Hepatocyte (in vitro differentiated cells): ENCODE measurements at regions not wholly inside any gene's neighbourhood (a gene's known extent, or its start where the extent isn't known, plus 50 kb on each side); places are given as distances from the start of the nearest gene placed in this dataset.
"Not testable (repeated sequence)": the region's sequence is repeated elsewhere in the genome, so short reads cannot be mapped to it uniquely, and the experiment has no call there.

Experiments used
- DNase-seq: peaks from one replicate; pipeline ENCODE4 v3.0.0-alpha.2; 2016; ENCODE audit warnings: low spot score
- H2AFZ ChIP-seq: fragments of 200-600 bp; sonication (generic); 2 replicates; pipeline ENCODE4 v1.6.0; 2016; ENCODE audit warnings: antibody characterized with exemption, mild to moderate bottlenecking
- H3K27ac ChIP-seq: fragments of 200-600 bp; sonication (generic); 2 replicates; pipeline ENCODE4 v1.5.1; 2016; ENCODE audit warnings: mild to moderate bottlenecking
- H3K27me3 ChIP-seq: fragments of 200-600 bp; sonication (generic); 2 replicates; pipeline ENCODE4 v1.6.1; 2016
- H3K36me3 ChIP-seq: fragments of 200-600 bp; sonication (generic); replicated peaks from 2 replicates; pipeline ENCODE4 v1.5.1; 2016; ENCODE audit warnings: low read depth; ENCODE audit not compliant: insufficient read depth
- H3K4me1 ChIP-seq: fragments of 200-600 bp; sonication (generic); 2 replicates; pipeline ENCODE4 v1.5.1; 2016; ENCODE audit warnings: mild to moderate bottlenecking, moderate library complexity; ENCODE audit not compliant: insufficient read depth
- H3K4me2 ChIP-seq: fragments of 200-600 bp; sonication (generic); 2 replicates; pipeline ENCODE4 v1.6.0; 2016
- H3K4me3 ChIP-seq: fragments of 200-600 bp; sonication (generic); 2 replicates; pipeline ENCODE4 v1.5.1; 2016; ENCODE audit warnings: mild to moderate bottlenecking
- H3K79me2 ChIP-seq: fragments of 200-600 bp; sonication (generic); 2 replicates; pipeline ENCODE4 v1.6.0; 2017; ENCODE audit warnings: mild to moderate bottlenecking
- H3K9me2 ChIP-seq: fragments of 200-600 bp; sonication (generic); replicated peaks from 2 replicates; pipeline ENCODE4 v1.6.0; 2017; ENCODE audit warnings: mild to moderate bottlenecking; ENCODE audit not compliant: insufficient read depth
- H3K9me3 ChIP-seq: fragments of 200-600 bp; sonication (generic); 2 replicates; pipeline ENCODE4 v1.5.1; 2016; ENCODE audit warnings: low read depth, mild to moderate bottlenecking
- H4K20me1 ChIP-seq: fragments of 200-600 bp; sonication (generic); 2 replicates; pipeline ENCODE4 v1.6.0; 2016; ENCODE audit warnings: mild to moderate bottlenecking; ENCODE audit not compliant: insufficient read depth, poor library complexity, severe bottlenecking
- EZH2 ChIP-seq: fragments of 200-600 bp; sonication (generic); IDR thresholded peaks from 2 replicates; pipeline ENCODE4 v1.6.1; 2016; ENCODE audit warnings: antibody characterized with exemption, mild to moderate bottlenecking, borderline replicate concordance
- EZH2phosphoT487 ChIP-seq: fragments of 200-600 bp; sonication (generic); IDR thresholded peaks from one replicate; pipeline ENCODE4 v1.6.1; 2018; ENCODE audit warnings: antibody characterized with exemption, mild to moderate bottlenecking, low read depth, moderate library complexity; ENCODE audit not compliant: unreplicated experiment, severe bottlenecking
- WGBS: methylation state at CpG from one replicate; pipeline ENCODE4 v1.1.6; 2016; ENCODE audit warnings: low lambda C conversion rate; ENCODE audit errors: missing lambda C conversion rate; 5-methylcytosine and 5-hydroxymethylcytosine counted together
- TF ChIP-seq, protein P1 (sequence below): fragments of 200-600 bp; sonication (generic); IDR thresholded peaks from 2 replicates; pipeline ENCODE4 v1.5.1; 2016; ENCODE audit warnings: antibody characterized with exemption, mild to moderate bottlenecking; ENCODE audit not compliant: poor library complexity

DNA sequence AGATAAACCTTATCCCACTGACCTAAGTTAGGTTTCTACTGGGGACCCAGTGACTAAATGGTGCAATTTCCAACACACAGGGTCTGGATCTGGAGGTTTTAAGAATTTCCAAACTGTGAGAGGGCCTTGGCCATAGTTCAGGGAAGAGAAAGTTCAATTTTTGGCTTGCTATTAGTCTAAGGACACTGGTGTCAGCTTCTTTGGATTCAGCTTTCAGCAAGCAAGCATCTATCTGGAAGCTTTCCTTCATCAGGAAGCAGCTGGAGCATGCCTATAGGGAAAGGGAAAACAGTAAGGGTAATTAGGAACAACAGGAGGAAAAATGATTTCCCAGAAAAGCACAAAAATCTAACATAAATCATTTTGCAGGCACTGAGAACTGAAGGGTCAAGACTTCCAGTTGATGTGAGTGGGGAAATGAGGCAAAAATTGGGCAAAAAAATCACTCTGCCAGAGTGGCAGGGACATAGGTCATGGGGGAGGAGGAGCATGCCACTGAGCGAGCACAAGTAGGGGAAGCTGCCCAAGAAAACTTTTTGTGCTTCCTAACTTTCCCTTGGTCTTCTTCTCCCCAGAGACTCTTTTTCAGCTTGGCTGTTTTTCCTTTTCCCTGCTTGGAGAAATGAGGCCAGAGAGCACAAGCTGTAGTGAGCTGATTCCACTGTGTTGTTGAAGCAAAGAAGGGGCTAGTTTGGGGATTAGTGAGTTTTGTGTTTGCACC, 299.6 kb downstream of the FGF10 start:
- no peaks in the 10 kb centered on the region for H3K36me3 ChIP-seq
- no peaks in the 10 kb centered on the region for H4K20me1 ChIP-seq
- no peak for TF ChIP-seq EZH2phosphoT487
- no peak for TF ChIP-seq EZH2
- TF ChIP-seq, protein P1, sequence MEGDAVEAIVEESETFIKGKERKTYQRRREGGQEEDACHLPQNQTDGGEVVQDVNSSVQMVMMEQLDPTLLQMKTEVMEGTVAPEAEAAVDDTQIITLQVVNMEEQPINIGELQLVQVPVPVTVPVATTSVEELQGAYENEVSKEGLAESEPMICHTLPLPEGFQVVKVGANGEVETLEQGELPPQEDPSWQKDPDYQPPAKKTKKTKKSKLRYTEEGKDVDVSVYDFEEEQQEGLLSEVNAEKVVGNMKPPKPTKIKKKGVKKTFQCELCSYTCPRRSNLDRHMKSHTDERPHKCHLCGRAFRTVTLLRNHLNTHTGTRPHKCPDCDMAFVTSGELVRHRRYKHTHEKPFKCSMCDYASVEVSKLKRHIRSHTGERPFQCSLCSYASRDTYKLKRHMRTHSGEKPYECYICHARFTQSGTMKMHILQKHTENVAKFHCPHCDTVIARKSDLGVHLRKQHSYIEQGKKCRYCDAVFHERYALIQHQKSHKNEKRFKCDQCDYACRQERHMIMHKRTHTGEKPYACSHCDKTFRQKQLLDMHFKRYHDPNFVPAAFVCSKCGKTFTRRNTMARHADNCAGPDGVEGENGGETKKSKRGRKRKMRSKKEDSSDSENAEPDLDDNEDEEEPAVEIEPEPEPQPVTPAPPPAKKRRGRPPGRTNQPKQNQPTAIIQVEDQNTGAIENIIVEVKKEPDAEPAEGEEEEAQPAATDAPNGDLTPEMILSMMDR: no peak
- H2AFZ ChIP-seq: no peak overlapping the region
- no peaks in the 10 kb centered on the region for H3K79me2 ChIP-seq
- no peaks in the 10 kb centered on the region for H3K9me2 ChIP-seq
- H3K4me1 ChIP-seq: no peaks in the 10 kb centered on the region
- no peak for DNase-seq
- H3K4me2 ChIP-seq: no peak overlapping the region
- H3K9me3 ChIP-seq: no peaks in the 10 kb centered on the region
- H3K4me3 ChIP-seq: no peak overlapping the region
- H3K27me3 ChIP-seq: no peaks in the 10 kb centered on the region
- WGBS: 67% methylated on average over 1 of the region's 1 CpG
- H3K27ac ChIP-seq: no peak overlapping the region

- DNase-seq: no peak
- H2AFZ ChIP-seq: no peak overlapping the region
- no peak overlapping the region for H3K4me2 ChIP-seq
- no peak overlapping the region for H3K27ac ChIP-seq
- no peaks in the 10 kb centered on the region for H3K27me3 ChIP-seq
- no peaks in the 10 kb centered on the region for H3K4me1 ChIP-seq
- no peaks in the 10 kb centered on the region for H4K20me1 ChIP-seq
- H3K79me2 ChIP-seq: no peaks in the 10 kb centered on the region
- H3K9me2 ChIP-seq: no peaks in the 10 kb centered on the region
- no peaks in the 10 kb centered on the region for H3K9me3 ChIP-seq
- H3K4me3 ChIP-seq: no peak overlapping the region
- H3K36me3 ChIP-seq: no peaks in the 10 kb centered on the region
- TF ChIP-seq, protein P1: no peak
- TF ChIP-seq EZH2: no peak
- TF ChIP-seq EZH2phosphoT487: no peak
These were observed 304.1 kb downstream of the FGF10 start for GRCh38 chr5:44085083-44085482.

DNA sequence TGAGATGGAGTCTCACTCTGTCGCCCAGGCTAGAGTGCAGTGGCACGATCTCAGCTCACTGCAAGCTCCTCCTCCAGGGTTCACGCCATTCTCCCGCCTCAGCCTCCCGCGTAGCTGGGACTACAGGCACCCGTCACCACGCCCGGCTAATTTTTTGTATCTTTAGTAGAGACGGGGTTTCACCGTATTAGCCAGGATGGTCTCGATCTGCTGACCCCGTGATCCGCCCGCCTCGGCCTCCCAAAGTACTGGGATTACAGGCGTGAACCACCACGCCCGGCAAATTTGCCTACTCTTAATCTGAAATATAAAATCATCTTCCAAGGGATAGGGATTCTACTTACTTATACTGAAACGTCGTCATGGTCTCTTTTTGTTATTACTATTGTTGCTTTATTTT, 314.7 kb downstream of the FGF10 start:
- not testable (repeated sequence) for H3K4me2 ChIP-seq, H4K20me1 ChIP-seq, H3K79me2 ChIP-seq, H2AFZ ChIP-seq, H3K4me3 ChIP-seq, H3K4me1 ChIP-seq, DNase-seq, H3K27ac ChIP-seq, H3K9me3 ChIP-seq, H3K27me3 ChIP-seq, H3K9me2 ChIP-seq, H3K36me3 ChIP-seq
- 95% methylated on average over 21 of the region's 21 CpGs for WGBS

DNA sequence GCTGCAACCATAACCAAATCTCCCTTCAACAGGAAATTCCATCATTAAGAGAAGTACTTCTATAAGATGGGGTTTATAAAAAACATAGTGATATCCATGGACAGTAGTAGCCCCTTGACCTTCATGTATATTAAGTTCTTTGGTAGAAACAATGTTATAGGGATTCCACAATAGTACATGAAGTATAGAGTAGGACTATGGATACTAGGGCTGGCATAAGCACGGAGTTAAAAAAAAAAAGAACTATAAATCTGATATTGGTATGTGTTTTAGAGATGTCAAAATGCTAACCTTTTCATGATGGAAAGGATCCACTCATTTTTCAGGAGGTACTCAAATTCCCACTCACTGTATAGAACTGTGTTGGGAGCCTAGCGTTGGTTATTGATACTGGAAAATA, 337.6 kb downstream of the FGF10 start:
- Histone ChIP-seq H3K4me3 (no peak overlapping the region), H3K9me3 (no peaks in the 10 kb centered on the region), H3K36me3 (no peaks in the 10 kb centered on the region), H3K27ac (no peak overlapping the region), H3K27me3 (no peaks in the 10 kb centered on the region), H3K4me1 (no peaks in the 10 kb centered on the region), H4K20me1 (no peaks in the 10 kb centered on the region), H3K9me2 (no peaks in the 10 kb centered on the region), H2AFZ (no peak overlapping the region), H3K4me2 (no peak overlapping the region), H3K79me2 (no peaks in the 10 kb centered on the region)
- TF ChIP-seq EZH2phosphoT487 (no peak), EZH2 (no peak)
- TF ChIP-seq, protein P1: no peak
- 88% methylated on average over 2 of the region's 2 CpGs for WGBS
- DNase-seq: no peak
